ENCODE measurements at regions not wholly inside any gene's neighbourhood (a gene's known extent, or its start where the extent isn't known, plus 50 kb on each side); places are given as distances from the start of the nearest gene placed in this dataset.

- no peaks in the 10 kb centered on the region for H3K79me2 ChIP-seq (ENCODE audit: control insufficient read depth in 1 of 2, insufficient read depth in 2 of 2, low read length in 2 of 2)
- H4K5ac ChIP-seq (ENCODE audit: insufficient read length, low read depth, low read length), result no peak overlapping the region
- H4K20me1 ChIP-seq (replicated peaks in 1 of 2; ENCODE audit: control insufficient read depth in 1 of 2, insufficient read depth in 2 of 2, low read length in 2 of 2), result no peaks in the 10 kb centered on the region
- DNase-seq (ENCODE audit: low read depth in 1 of 2, low spot score in 2 of 2) (no peak), FAIRE-seq (no peak)
- ChIA-PET POLR2A (ENCODE audit: partially characterized antibody) (no interaction called here), CTCF (ENCODE audit: partially characterized antibody) (no interaction called here)
- no peaks in the 10 kb centered on the region; a peak in 1 of 8 replicates for H3K36me3 ChIP-seq (ENCODE audit: control insufficient read depth in 2 of 4, insufficient read depth in 4 of 4, low read length in 3 of 4)
- H3K14ac ChIP-seq (ENCODE audit: insufficient read length), result no peak overlapping the region
- H3K4me3 ChIP-seq (ENCODE audit: extremely low read depth in 1 of 4, insufficient read depth in 2 of 4, low read depth in 3 of 4, low read length in 4 of 4), result no peak overlapping the region
- no peak overlapping the region for H2BK5ac ChIP-seq (ENCODE audit: low read depth, low read length)
- H2AFZ ChIP-seq (ENCODE audit: low read length), result peak overlapping the region; percentile 28; the same call in 1 of the 2 replicates
- no peaks in the 10 kb centered on the region for H3K23me2 ChIP-seq (ENCODE audit: low read depth, low read length)
- no peaks in the 10 kb centered on the region for H3K79me1 ChIP-seq (ENCODE audit: low read depth, low read length)
- H2BK120ac ChIP-seq (replicated peaks; ENCODE audit: low read depth, low read length), result no peak overlapping the region
- H3K56ac ChIP-seq (replicated peaks; ENCODE audit: insufficient read length, low read depth, low read length), result no peak overlapping the region
- H4K91ac ChIP-seq (replicated peaks; ENCODE audit: insufficient read length, low read length), result no peak overlapping the region
- no peak overlapping the region for H4K8ac ChIP-seq (ENCODE audit: extremely low read depth, insufficient read depth, low read length)
- 100% methylated on average over 3 of the region's 3 CpGs; no CpG with 5 or more reads in 1 of the 2 experiments for WGBS, 2 experiments (ENCODE audit: extremely low coverage in 1 of 2, insufficient coverage in 1 of 2, insufficient read length in 1 of 2, insufficient replicate concordance in 2 of 2, low coverage in 1 of 2, low lambda C conversion rate in 2 of 2, missing lambda C conversion rate in 1 of 2)
- no peak overlapping the region for H3K23ac ChIP-seq (ENCODE audit: insufficient read length)
- no peak overlapping the region for H3K9ac ChIP-seq (replicated peaks in 1 of 4; ENCODE audit: extremely low read depth in 1 of 4, low read depth in 3 of 4, low read length in 3 of 4)
- no peak overlapping the region for H2BK15ac ChIP-seq (ENCODE audit: low read length)
- TF ChIP-seq KDM5A (IDR thresholded peaks at IDR 0.05; ENCODE audit: low read length), result no peak
- no peak for TF ChIP-seq POLR2AphosphoS5 (IDR thresholded peaks at IDR 0.05; ENCODE audit: low read depth, low read length)
- no peak for TF ChIP-seq MAFK (IDR thresholded peaks at IDR 0.05; ENCODE audit: low read depth, low read length)
- no peak for TF ChIP-seq HDAC2 (IDR thresholded peaks at IDR 0.05; ENCODE audit: borderline replicate concordance in 1 of 2, low read depth in 2 of 2, low read length in 2 of 2)
- TF ChIP-seq SRF (IDR thresholded peaks at IDR 0.05; ENCODE audit: low read depth, low read length), result no peak
- TF ChIP-seq, protein P1, sequence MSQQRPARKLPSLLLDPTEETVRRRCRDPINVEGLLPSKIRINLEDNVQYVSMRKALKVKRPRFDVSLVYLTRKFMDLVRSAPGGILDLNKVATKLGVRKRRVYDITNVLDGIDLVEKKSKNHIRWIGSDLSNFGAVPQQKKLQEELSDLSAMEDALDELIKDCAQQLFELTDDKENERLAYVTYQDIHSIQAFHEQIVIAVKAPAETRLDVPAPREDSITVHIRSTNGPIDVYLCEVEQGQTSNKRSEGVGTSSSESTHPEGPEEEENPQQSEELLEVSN (IDR thresholded peaks at IDR 0.05), result no peak
- no peak for TF ChIP-seq POLR2A (IDR thresholded peaks at IDR 0.05; ENCODE audit: control extremely low read depth in 1 of 2, low read depth in 2 of 2, low read length in 2 of 2)
- TF ChIP-seq KDM4A (IDR thresholded peaks at IDR 0.05; ENCODE audit: low read depth, low read length, severe bottlenecking), result no peak
- TF ChIP-seq YY1 (IDR thresholded peaks at IDR 0.05; ENCODE audit: low read depth, low read length), result no peak
- no peak for TF ChIP-seq TEAD4 (IDR thresholded peaks at IDR 0.05; ENCODE audit: low read depth, low read length)
- no peak for TF ChIP-seq KDM1A (IDR thresholded peaks at IDR 0.05; ENCODE audit: borderline replicate concordance, low read length)
- TF ChIP-seq CHD2 (IDR thresholded peaks at IDR 0.05; ENCODE audit: low read length), result no peak
- no peak for TF ChIP-seq CREB1 (IDR thresholded peaks at IDR 0.05)
- no peak overlapping the region for H3K27ac ChIP-seq (ENCODE audit: low read depth, low read length)
- H3K18ac ChIP-seq (ENCODE audit: extremely low read depth, low read length), result no peak overlapping the region
- no peaks in the 10 kb centered on the region; a peak in 1 of 7 replicates for H3K27me3 ChIP-seq (replicated peaks in 1 of 4; ENCODE audit: control insufficient read depth in 3 of 4, extremely low read depth in 1 of 4, insufficient read depth in 3 of 4, low read length in 3 of 4)
- H3K9me3 ChIP-seq (ENCODE audit: insufficient read depth in 2 of 2, low read depth in 1 of 2, low read length in 1 of 2), result no peaks in the 10 kb centered on the region
- no peaks in the 10 kb centered on the region for H3K4me1 ChIP-seq (replicated peaks in 1 of 4; ENCODE audit: control insufficient read depth in 3 of 4, insufficient read depth in 4 of 4, low read length in 3 of 4)
- H2BK20ac ChIP-seq (ENCODE audit: low read length), result no peak overlapping the region
- no peak overlapping the region for H2AK5ac ChIP-seq (ENCODE audit: low read depth, low read length)
- H3K4ac ChIP-seq (replicated peaks; ENCODE audit: insufficient read length, low read depth, low read length), result no peak overlapping the region
- H3K4me2 ChIP-seq (ENCODE audit: insufficient read depth in 1 of 2, low read depth in 2 of 2, low read length in 2 of 2), result no peak overlapping the region
- no peak overlapping the region for H2BK12ac ChIP-seq (ENCODE audit: low read depth, low read length)
Measured at GRCh38 chr7:41491883-41492471, 210.9 kb downstream of the INHBA start.
